ENCODE measurements at regions not wholly inside any gene's neighbourhood (a gene's known extent, or its start where the extent isn't known, plus 50 kb on each side); places are given as distances from the start of the nearest gene placed in this dataset.
"Not testable (repeated sequence)": the region's sequence is repeated elsewhere in the genome, so short reads cannot be mapped to it uniquely, and the experiment has no call there.

- H3K9me3 ChIP-seq (ENCODE audit: control insufficient read depth, low read length); H3K27me3 ChIP-seq (ENCODE audit: control insufficient read depth in 1 of 2, insufficient read depth in 2 of 2, low read length in 1 of 2); H3K27ac ChIP-seq (ENCODE audit: low read depth in 1 of 2, low read length in 2 of 2); H3K4me3 ChIP-seq (ENCODE audit: low read length in 2 of 2); DNase-seq; ATAC-seq (ENCODE audit: low FRiP score); H3K36me3 ChIP-seq (ENCODE audit: control insufficient read depth in 1 of 2, insufficient read depth in 2 of 2, low read length in 1 of 2); H3K4me1 ChIP-seq (ENCODE audit: control insufficient read depth in 1 of 2, insufficient read depth in 2 of 2, low read length in 2 of 2): not testable (repeated sequence)
- intact Hi-C loops (cut with DNase I): loop anchor here in 1 of 2 donors (10.0 kb wide), 1 partner anchor 360 kb away; no protein-coding TSS in a partner anchor
- 78 to 81% methylated on average over 12 of the region's 12 CpGs for WGBS, 2 donors
These were observed 179.0 kb upstream of the KLF7 start for GRCh38 chr2:207344596-207345394.

DNA sequence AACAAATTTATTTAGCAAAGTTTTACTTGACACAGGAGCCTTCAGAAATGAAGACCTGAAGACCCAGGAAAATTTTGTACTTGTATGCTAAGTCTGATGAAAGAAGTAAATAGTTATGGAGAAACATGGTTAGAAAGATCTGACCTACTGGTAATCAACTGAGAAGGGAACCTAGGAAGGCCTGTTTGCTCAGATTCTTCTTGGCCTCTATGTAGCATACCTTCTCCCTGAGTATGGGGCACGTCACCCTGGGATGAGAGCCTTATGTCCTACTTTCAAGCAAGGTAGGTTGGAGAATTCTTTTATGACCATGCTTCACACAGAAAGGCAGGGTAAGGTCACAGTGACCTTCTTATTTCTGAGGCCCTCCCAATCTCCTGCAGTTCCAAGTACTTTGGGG, 178.6 kb upstream of the CREB1 start:
- no peaks in the 10 kb centered on the region for H3K4me1 ChIP-seq (ENCODE audit: control insufficient read depth in 1 of 2, insufficient read depth in 2 of 2, low read length in 2 of 2)
- H3K27ac ChIP-seq (ENCODE audit: low read depth in 1 of 2, low read length in 2 of 2): no peak overlapping the region
- no peaks in the 10 kb centered on the region for H3K9me3 ChIP-seq (ENCODE audit: control insufficient read depth, low read length)
- WGBS, 2 donors: 74 to 88% methylated on average over 1 of the region's 1 CpG
- no peaks in the 10 kb centered on the region for H3K27me3 ChIP-seq (ENCODE audit: control insufficient read depth in 1 of 2, insufficient read depth in 2 of 2, low read length in 1 of 2)
- no peaks in the 10 kb centered on the region for H3K36me3 ChIP-seq (ENCODE audit: control insufficient read depth in 1 of 2, insufficient read depth in 2 of 2, low read length in 1 of 2)
- ATAC-seq (ENCODE audit: low FRiP score) (no peak), DNase-seq (no peak)
- intact Hi-C loops (cut with DNase I): no loop called here
- no peak overlapping the region for H3K4me3 ChIP-seq (ENCODE audit: low read length in 2 of 2)

DNA sequence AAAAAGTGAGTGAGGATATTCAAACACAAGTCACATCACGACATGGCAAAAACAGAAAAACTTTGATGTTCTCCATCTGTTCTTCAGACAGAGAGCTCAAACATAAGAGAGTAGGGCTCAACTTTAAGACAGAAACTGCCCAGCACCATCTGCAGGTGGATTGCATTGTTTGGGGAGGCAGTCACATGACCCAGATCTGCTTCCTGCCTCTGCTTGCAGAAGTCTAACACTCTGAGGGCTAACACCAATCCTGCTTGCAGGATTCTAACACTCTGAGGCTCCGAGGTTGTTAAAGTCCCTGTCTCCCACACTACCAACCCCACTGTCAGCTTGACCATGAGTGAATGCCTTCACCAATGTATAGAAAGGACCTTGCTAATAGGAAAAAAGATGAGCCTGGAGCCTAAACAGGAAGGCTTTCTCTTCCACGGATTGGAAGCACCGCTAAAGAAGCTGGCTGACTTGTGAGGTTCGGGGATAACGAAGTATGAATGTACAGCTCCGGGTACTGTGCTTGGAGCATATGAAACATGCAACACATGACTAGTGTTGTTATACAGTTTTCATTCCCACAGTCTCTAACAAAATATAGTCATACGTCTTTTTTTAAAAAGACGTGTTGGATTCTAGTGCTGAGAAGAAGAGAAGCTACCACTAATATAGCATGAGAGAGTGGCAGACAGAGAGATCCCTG, 176.6 kb upstream of the CREB1 start:
- ATAC-seq (ENCODE audit: low FRiP score): no peak
- WGBS, 2 donors: 49 to 61% methylated on average over 9 of the region's 9 CpGs
- Histone ChIP-seq H3K27ac (ENCODE audit: low read depth in 1 of 2, low read length in 2 of 2) (no peak overlapping the region), H3K36me3 (ENCODE audit: control insufficient read depth in 1 of 2, insufficient read depth in 2 of 2, low read length in 1 of 2) (no peaks in the 10 kb centered on the region), H3K9me3 (ENCODE audit: control insufficient read depth, low read length) (no peaks in the 10 kb centered on the region), H3K4me3 (ENCODE audit: low read length in 2 of 2) (no peak overlapping the region), H3K4me1 (ENCODE audit: control insufficient read depth in 1 of 2, insufficient read depth in 2 of 2, low read length in 2 of 2) (no peaks in the 10 kb centered on the region), H3K27me3 (ENCODE audit: control insufficient read depth in 1 of 2, insufficient read depth in 2 of 2, low read length in 1 of 2) (no peaks in the 10 kb centered on the region)
- intact Hi-C loops (cut with DNase I): no loop called here
- DNase-seq: no peak

- Histone ChIP-seq H3K9me3 (ENCODE audit: control insufficient read depth, low read length) (no peaks in the 10 kb centered on the region), H3K36me3 (ENCODE audit: control insufficient read depth in 1 of 2, insufficient read depth in 2 of 2, low read length in 1 of 2) (no peaks in the 10 kb centered on the region), H3K27ac (ENCODE audit: low read depth in 1 of 2, low read length in 2 of 2) (no peak overlapping the region), H3K4me1 (ENCODE audit: control insufficient read depth in 1 of 2, insufficient read depth in 2 of 2, low read length in 2 of 2) (no peaks in the 10 kb centered on the region), H3K27me3 (ENCODE audit: control insufficient read depth in 1 of 2, insufficient read depth in 2 of 2, low read length in 1 of 2) (no peaks in the 10 kb centered on the region), H3K4me3 (ENCODE audit: low read length in 2 of 2) (no peak overlapping the region)
- intact Hi-C loops (cut with DNase I): no loop called here
- WGBS, 2 donors: 65 to 66% methylated on average over 1 of the region's 1 CpG
- ATAC-seq (ENCODE audit: low FRiP score): no peak
- DNase-seq: no peak
These were observed 175.9 kb upstream of the CREB1 start for GRCh38 chr2:207353836-207354235.

DNA sequence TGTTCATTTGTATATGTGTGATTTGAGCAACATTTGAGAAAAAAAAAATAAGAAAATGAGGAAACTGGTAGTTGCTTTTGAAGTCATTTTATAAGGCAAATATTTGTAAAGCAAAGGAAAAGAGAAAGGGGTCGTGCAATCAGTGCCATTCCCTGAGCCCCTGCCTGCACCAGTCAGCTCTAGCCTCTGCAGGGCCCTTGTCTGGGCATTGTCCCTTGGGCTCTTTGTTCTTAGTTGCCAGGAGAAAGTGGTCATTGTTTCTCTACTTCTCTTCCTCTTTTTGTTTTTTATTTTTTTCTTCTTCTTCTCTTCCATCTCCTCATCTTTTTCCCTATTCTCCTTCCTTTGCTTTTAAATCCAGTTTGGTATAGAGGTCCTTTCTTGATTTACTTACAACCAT, 175.3 kb upstream of the CREB1 start:
- Histone ChIP-seq H3K9me3 (ENCODE audit: control insufficient read depth, low read length) (no peaks in the 10 kb centered on the region), H3K27me3 (ENCODE audit: control insufficient read depth in 1 of 2, insufficient read depth in 2 of 2, low read length in 1 of 2) (no peaks in the 10 kb centered on the region), H3K27ac (ENCODE audit: low read depth in 1 of 2, low read length in 2 of 2) (no peak overlapping the region), H3K36me3 (ENCODE audit: control insufficient read depth in 1 of 2, insufficient read depth in 2 of 2, low read length in 1 of 2) (no peaks in the 10 kb centered on the region), H3K4me1 (ENCODE audit: control insufficient read depth in 1 of 2, insufficient read depth in 2 of 2, low read length in 2 of 2) (no peaks in the 10 kb centered on the region), H3K4me3 (ENCODE audit: low read length in 2 of 2) (no peak overlapping the region)
- no peak for DNase-seq
- ATAC-seq (ENCODE audit: low FRiP score): no peak
- WGBS, 2 donors: 80 to 85% methylated on average over 1 of the region's 1 CpG
- intact Hi-C loops (cut with DNase I): no loop called here

DNA sequence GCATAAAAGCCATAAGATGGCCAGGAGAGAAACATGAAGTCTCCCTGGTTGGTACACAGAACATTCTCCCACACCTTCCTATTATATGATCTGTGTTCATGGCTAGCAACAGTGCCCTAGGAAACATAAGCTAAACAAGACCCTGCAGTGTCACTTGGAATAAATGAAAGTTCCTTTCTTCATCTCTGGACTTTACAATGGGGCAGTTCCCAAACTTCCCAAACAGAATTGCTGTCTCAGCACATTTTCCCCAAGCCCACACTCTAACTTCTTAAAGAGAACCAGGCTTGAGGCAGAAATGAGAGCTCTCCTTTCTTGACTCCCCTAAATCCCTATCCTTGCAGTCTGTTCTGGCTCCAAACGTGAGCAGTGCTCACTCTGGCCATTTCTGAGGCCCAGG, 173.2 kb upstream of the CREB1 start:
- DNase-seq: no peak
- intact Hi-C loops (cut with DNase I): no loop called here
- 41 to 50% methylated on average over 1 of the region's 1 CpG for WGBS, 2 donors
- Histone ChIP-seq H3K27ac (ENCODE audit: low read depth in 1 of 2, low read length in 2 of 2) (no peak overlapping the region), H3K27me3 (ENCODE audit: control insufficient read depth in 1 of 2, insufficient read depth in 2 of 2, low read length in 1 of 2) (no peaks in the 10 kb centered on the region), H3K4me3 (ENCODE audit: low read length in 2 of 2) (no peak overlapping the region), H3K4me1 (ENCODE audit: control insufficient read depth in 1 of 2, insufficient read depth in 2 of 2, low read length in 2 of 2) (no peaks in the 10 kb centered on the region), H3K9me3 (ENCODE audit: control insufficient read depth, low read length) (no peaks in the 10 kb centered on the region), H3K36me3 (ENCODE audit: control insufficient read depth in 1 of 2, insufficient read depth in 2 of 2, low read length in 1 of 2) (no peaks in the 10 kb centered on the region)
- ATAC-seq (ENCODE audit: low FRiP score): no peak

DNA sequence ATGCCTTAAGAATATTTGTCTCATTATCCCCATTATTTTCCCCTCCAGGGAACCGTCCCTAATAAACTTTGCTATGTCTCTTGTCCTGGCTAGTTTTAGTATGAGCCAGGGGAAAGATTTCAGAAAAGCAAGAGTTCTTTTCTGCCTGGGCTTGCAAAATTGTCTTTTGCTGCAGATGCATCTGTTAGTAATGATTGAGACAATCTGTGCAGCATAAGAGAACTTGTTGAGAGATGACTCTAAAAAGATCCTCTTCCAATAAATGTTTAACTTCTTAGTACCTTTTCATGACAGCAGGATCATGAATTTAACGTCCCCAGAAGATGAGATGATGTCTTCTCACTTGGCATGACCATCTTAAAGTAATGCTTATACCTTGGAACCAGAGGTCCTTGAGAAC, 172.5 kb upstream of the CREB1 start:
- intact Hi-C loops (cut with DNase I): no loop called here
- Histone ChIP-seq H3K9me3 (ENCODE audit: control insufficient read depth, low read length) (no peaks in the 10 kb centered on the region), H3K27me3 (ENCODE audit: control insufficient read depth in 1 of 2, insufficient read depth in 2 of 2, low read length in 1 of 2) (no peaks in the 10 kb centered on the region), H3K4me3 (ENCODE audit: low read length in 2 of 2) (no peak overlapping the region), H3K4me1 (ENCODE audit: control insufficient read depth in 1 of 2, insufficient read depth in 2 of 2, low read length in 2 of 2) (no peaks in the 10 kb centered on the region), H3K27ac (ENCODE audit: low read depth in 1 of 2, low read length in 2 of 2) (no peak overlapping the region), H3K36me3 (ENCODE audit: control insufficient read depth in 1 of 2, insufficient read depth in 2 of 2, low read length in 1 of 2) (no peaks in the 10 kb centered on the region)
- no peak for DNase-seq
- WGBS, 2 donors: 75 to 78% methylated on average over 2 of the region's 2 CpGs
- no peak for ATAC-seq (ENCODE audit: low FRiP score)

DNA sequence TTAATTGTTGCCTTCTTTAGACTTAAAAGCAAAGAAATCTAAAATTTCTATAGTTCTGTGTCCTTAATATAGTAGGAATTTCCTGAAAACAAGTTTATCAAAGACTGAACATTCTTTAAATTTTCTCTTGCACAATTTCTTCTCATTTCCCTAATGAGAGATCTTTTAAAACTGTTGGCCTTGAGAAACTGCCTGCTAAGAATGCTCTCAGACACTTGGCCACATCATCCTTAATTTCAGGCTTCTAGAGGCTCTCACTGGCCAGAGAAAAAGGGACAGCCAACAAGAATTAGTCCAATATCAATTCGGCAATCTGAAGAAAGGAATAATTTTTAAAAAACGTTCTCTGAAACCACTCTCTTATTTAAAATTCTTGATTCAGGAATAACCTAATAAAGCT, 167.0 kb upstream of the CREB1 start:
- no peaks in the 10 kb centered on the region for H3K4me1 ChIP-seq (ENCODE audit: control insufficient read depth in 1 of 2, insufficient read depth in 2 of 2, low read length in 2 of 2)
- no peaks in the 10 kb centered on the region for H3K36me3 ChIP-seq (ENCODE audit: control insufficient read depth in 1 of 2, insufficient read depth in 2 of 2, low read length in 1 of 2)
- 76 to 82% methylated on average over 2 of the region's 2 CpGs for WGBS, 2 donors
- H3K9me3 ChIP-seq (ENCODE audit: control insufficient read depth, low read length): no peaks in the 10 kb centered on the region
- ATAC-seq (ENCODE audit: low FRiP score) (no peak), DNase-seq (no peak)
- no peaks in the 10 kb centered on the region for H3K27me3 ChIP-seq (ENCODE audit: control insufficient read depth in 1 of 2, insufficient read depth in 2 of 2, low read length in 1 of 2)
- intact Hi-C loops (cut with DNase I): no loop called here
- H3K4me3 ChIP-seq (ENCODE audit: low read length in 2 of 2): no peak overlapping the region
- no peak overlapping the region for H3K27ac ChIP-seq (ENCODE audit: low read depth in 1 of 2, low read length in 2 of 2)

- H3K9me3 ChIP-seq (ENCODE audit: control insufficient read depth, low read length): no peaks in the 10 kb centered on the region
- H3K36me3 ChIP-seq (ENCODE audit: control insufficient read depth in 1 of 2, insufficient read depth in 2 of 2, low read length in 1 of 2): no peaks in the 10 kb centered on the region
- H3K4me3 ChIP-seq (ENCODE audit: low read length in 2 of 2): no peak overlapping the region
- WGBS, 2 donors: 87 to 88% methylated on average over 1 of the region's 1 CpG
- H3K4me1 ChIP-seq (ENCODE audit: control insufficient read depth in 1 of 2, insufficient read depth in 2 of 2, low read length in 2 of 2): no peaks in the 10 kb centered on the region
- DNase-seq (no peak), ATAC-seq (ENCODE audit: low FRiP score) (no peak)
- intact Hi-C loops (cut with DNase I): no loop called here
- H3K27me3 ChIP-seq (ENCODE audit: control insufficient read depth in 1 of 2, insufficient read depth in 2 of 2, low read length in 1 of 2): no peaks in the 10 kb centered on the region
- no peak overlapping the region for H3K27ac ChIP-seq (ENCODE audit: low read depth in 1 of 2, low read length in 2 of 2)
These were observed 165.9 kb upstream of the CREB1 start for GRCh38 chr2:207363761-207364290.
